Karpas-422 (cell line): ENCODE measurements at regions not wholly inside any gene's neighbourhood (a gene's known extent, or its start where the extent isn't known, plus 50 kb on each side); places are given as distances from the start of the nearest gene placed in this dataset.

Source experiments
- DNase-seq: peaks from one replicate; pipeline ENCODE4 v3.0.0-alpha.2; 2015
- H2AFZ ChIP-seq: fragments of 200-600 bp; sonication (generic); 2 replicates; pipeline ENCODE4 v1.6.1; 2014; ENCODE audit warnings: antibody characterized with exemption, low read length, mixed read lengths
- H3K27ac ChIP-seq: fragments of 200-600 bp; sonication (generic); 2 replicates; pipeline ENCODE4 v1.5.1; 2014; ENCODE audit warnings: mild to moderate bottlenecking, low read length, moderate library complexity
- H3K27me3 ChIP-seq: fragments of 200-600 bp; sonication (generic); 2 replicates; pipeline ENCODE4 v1.6.1; 2014; ENCODE audit warnings: low read length, mixed read lengths
- H3K36me3 ChIP-seq: fragments of 200-600 bp; sonication (generic); 2 replicates; pipeline ENCODE4 v1.6.1; 2014; ENCODE audit warnings: low read length, mixed read lengths; ENCODE audit not compliant: insufficient read depth
- H3K4me1 ChIP-seq: fragments of 200-600 bp; sonication (generic); 2 replicates; pipeline ENCODE4 v1.6.1; 2014; ENCODE audit warnings: mild to moderate bottlenecking, low read length, mixed read lengths
- H3K4me2 ChIP-seq: fragments of 200-600 bp; sonication (generic); 2 replicates; pipeline ENCODE4 v1.6.1; 2014; ENCODE audit warnings: low read length, low read depth, mild to moderate bottlenecking; ENCODE audit not compliant: poor library complexity, severe bottlenecking
- H3K4me3 ChIP-seq: fragments of 200-600 bp; sonication (generic); 2 replicates; pipeline ENCODE4 v1.5.1; 2014; ENCODE audit warnings: mild to moderate bottlenecking, antibody characterized with exemption, low read length, mixed read lengths
- H3K79me2 ChIP-seq: fragments of 200-600 bp; sonication (generic); 2 replicates; pipeline ENCODE4 v1.6.1; 2014; ENCODE audit warnings: mild to moderate bottlenecking, low read length, mixed read lengths
- H3K9ac ChIP-seq: fragments of 200-600 bp; sonication (generic); 2 replicates; pipeline ENCODE4 v1.6.0; 2014; ENCODE audit warnings: low read length
- H3K9me2 ChIP-seq: fragments of 200-600 bp; sonication (generic), shearing (Covaris generic); replicated peaks from 2 replicates; pipeline ENCODE4 v1.6.0; 2014; ENCODE audit warnings: mild to moderate bottlenecking, low read length, moderate library complexity; ENCODE audit not compliant: insufficient read depth
- H3K9me3 ChIP-seq: fragments of 300-700, 200-600 bp; sonication (generic); 2 replicates; pipeline ENCODE4 v1.6.1; 2014; ENCODE audit warnings: low read length, mixed read lengths
- H4K20me1 ChIP-seq: fragments of 200-600 bp; sonication (generic); 2 replicates; pipeline ENCODE4 v1.6.1; 2014; ENCODE audit warnings: mild to moderate bottlenecking, antibody characterized with exemption, low read length, low read depth; ENCODE audit not compliant: insufficient read depth

GRCh38 chr9:84554069-84554664 lies 115.4 kb upstream of the NTRK2 start:
- H3K27me3 ChIP-seq: no peaks in the 10 kb centered on the region
- no peak overlapping the region for H3K27ac ChIP-seq
- H3K79me2 ChIP-seq: no peaks in the 10 kb centered on the region
- no peak overlapping the region for H3K9ac ChIP-seq
- no peaks in the 10 kb centered on the region for H3K4me1 ChIP-seq
- no peaks in the 10 kb centered on the region for H3K36me3 ChIP-seq
- H3K9me3 ChIP-seq: no peaks in the 10 kb centered on the region
- H3K9me2 ChIP-seq: no peaks in the 10 kb centered on the region
- H2AFZ ChIP-seq: no peak overlapping the region
- H3K4me3 ChIP-seq: no peak overlapping the region
- no peak overlapping the region for H3K4me2 ChIP-seq
- no peaks in the 10 kb centered on the region for H4K20me1 ChIP-seq
- no peak for DNase-seq

DNA sequence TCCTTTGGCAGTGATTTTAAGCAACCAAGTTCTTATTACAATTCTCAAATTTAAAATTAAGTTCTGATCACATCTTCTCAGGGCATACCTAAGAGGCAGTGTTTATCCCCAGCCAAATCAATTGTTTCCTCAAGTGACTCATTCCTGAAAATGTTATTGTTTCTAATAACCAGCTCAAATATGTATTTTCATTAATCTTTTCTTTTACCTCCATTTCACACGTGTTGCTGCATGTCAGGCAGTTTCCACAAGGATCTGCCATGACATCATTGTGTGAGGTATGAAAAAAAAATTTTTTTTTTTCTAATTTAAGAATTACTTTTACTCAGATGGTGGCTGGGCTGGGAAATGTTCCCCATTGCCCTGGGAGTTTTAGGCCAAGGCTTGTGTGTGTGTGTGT lies 113.0 kb upstream of the NTRK2 start:
- H3K9me2 ChIP-seq: no peaks in the 10 kb centered on the region
- H4K20me1 ChIP-seq: no peaks in the 10 kb centered on the region
- no peak for DNase-seq
- no peaks in the 10 kb centered on the region for H3K36me3 ChIP-seq
- H3K4me1 ChIP-seq: no peaks in the 10 kb centered on the region
- no peak overlapping the region for H3K4me3 ChIP-seq
- no peak overlapping the region for H3K9ac ChIP-seq
- H3K79me2 ChIP-seq: no peaks in the 10 kb centered on the region
- H3K9me3 ChIP-seq: no peaks in the 10 kb centered on the region
- H3K27me3 ChIP-seq: no peaks in the 10 kb centered on the region
- H2AFZ ChIP-seq: no peak overlapping the region
- H3K4me2 ChIP-seq: no peak overlapping the region
- H3K27ac ChIP-seq: no peak overlapping the region

DNA sequence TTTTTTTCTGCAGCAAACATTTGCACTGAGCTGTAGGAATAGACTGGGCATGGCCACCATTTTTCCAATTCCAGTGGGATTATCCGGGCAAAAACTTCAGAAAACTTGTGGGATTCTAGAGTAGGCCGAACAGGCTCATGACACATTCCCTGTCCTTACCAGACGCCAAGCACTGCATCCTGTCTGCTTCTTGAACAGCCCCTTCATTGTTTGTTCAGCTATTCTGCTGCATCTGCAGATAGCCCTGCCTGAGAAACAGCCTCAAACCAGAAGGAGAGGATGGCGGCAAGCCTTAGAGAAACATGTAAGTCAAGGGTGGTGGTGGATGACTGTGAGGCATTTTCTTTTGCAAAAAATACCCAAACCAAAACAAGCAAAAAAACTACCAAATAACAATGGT lies 111.8 kb upstream of the NTRK2 start:
- Histone ChIP-seq H3K4me3 (no peak overlapping the region), H3K4me2 (no peak overlapping the region), H3K9ac (no peak overlapping the region), H3K36me3 (no peaks in the 10 kb centered on the region), H4K20me1 (no peaks in the 10 kb centered on the region), H2AFZ (no peak overlapping the region), H3K4me1 (no peaks in the 10 kb centered on the region), H3K9me3 (no peaks in the 10 kb centered on the region), H3K79me2 (no peaks in the 10 kb centered on the region), H3K9me2 (no peaks in the 10 kb centered on the region), H3K27me3 (no peaks in the 10 kb centered on the region), H3K27ac (no peak overlapping the region)
- no peak for DNase-seq

DNA sequence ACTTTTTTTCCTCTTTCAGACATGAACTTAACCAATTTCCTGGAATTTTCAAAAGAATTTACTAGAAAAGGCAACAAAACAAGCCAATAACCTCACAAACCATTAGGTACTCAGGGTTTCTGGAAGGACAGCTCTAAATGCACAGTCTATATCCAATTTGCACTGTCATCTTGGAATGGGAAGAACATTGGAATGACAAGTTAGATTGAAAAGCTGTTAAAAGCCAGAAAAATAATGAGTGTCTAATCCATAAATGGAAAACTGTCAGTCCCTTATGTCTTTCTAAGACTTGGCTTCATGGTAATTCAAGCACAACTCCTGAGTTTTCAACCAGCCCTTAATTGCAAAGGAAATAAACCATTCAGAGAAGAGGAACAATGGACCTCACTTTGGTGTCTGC lies 105.8 kb upstream of the NTRK2 start:
- Histone ChIP-seq H3K36me3 (no peaks in the 10 kb centered on the region), H2AFZ (no peak overlapping the region), H3K79me2 (no peaks in the 10 kb centered on the region), H3K4me3 (no peak overlapping the region), H3K27ac (no peak overlapping the region), H3K27me3 (no peaks in the 10 kb centered on the region), H3K9ac (no peak overlapping the region), H4K20me1 (no peaks in the 10 kb centered on the region), H3K9me3 (no peaks in the 10 kb centered on the region), H3K4me2 (no peak overlapping the region), H3K4me1 (no peaks in the 10 kb centered on the region), H3K9me2 (no peaks in the 10 kb centered on the region)
- no peak for DNase-seq

- Histone ChIP-seq H3K9me3 (no peaks in the 10 kb centered on the region), H4K20me1 (no peaks in the 10 kb centered on the region), H3K4me3 (no peak overlapping the region), H3K9ac (no peak overlapping the region), H2AFZ (no peak overlapping the region), H3K4me1 (no peaks in the 10 kb centered on the region), H3K79me2 (no peaks in the 10 kb centered on the region), H3K36me3 (no peaks in the 10 kb centered on the region), H3K27me3 (no peaks in the 10 kb centered on the region), H3K4me2 (no peak overlapping the region), H3K9me2 (no peaks in the 10 kb centered on the region), H3K27ac (no peak overlapping the region)
- DNase-seq: no peak
Observed at GRCh38 chr9:84567805-84568204, 101.7 kb upstream of the NTRK2 start.

DNA sequence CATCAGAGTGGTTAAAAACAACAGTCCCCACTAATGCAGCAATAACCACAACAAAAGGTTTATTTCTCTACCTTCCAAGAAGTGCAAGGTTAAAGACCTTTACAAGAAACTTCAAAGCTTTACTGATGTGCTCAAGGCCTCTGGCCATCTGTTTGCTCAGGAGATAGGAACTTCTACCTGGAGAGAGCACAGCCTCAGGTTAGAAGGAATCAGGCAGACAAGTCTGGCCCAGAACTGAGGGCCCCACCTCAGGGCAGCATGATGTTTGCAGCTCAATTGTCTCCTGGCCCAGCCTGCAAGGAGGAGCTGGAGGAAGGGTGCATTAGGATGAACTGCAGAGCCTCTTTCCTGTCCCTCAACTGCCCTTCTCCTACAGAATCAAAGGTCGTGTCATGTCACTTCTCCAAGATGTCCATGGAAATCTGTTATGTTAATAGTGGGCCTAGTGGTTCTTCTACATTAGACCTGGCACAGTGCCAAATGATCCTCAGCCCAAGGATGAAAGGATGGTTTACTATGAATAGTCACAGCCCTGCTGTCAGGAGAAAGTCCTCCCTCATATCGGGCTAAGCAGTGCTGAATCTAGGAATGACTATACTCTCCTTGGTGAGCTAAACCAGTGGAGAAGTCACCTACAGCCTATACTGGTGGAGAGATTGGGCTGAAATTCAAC lies 98.9 kb upstream of the NTRK2 start:
- H3K36me3 ChIP-seq: no peaks in the 10 kb centered on the region
- H3K9me3 ChIP-seq: no peaks in the 10 kb centered on the region
- no peaks in the 10 kb centered on the region for H3K79me2 ChIP-seq
- DNase-seq: no peak
- no peaks in the 10 kb centered on the region for H3K9me2 ChIP-seq
- H3K9ac ChIP-seq: no peak overlapping the region
- H3K4me2 ChIP-seq: no peak overlapping the region
- H3K27me3 ChIP-seq: no peaks in the 10 kb centered on the region
- no peak overlapping the region for H2AFZ ChIP-seq
- H4K20me1 ChIP-seq: no peaks in the 10 kb centered on the region
- H3K27ac ChIP-seq: no peak overlapping the region
- no peak overlapping the region for H3K4me3 ChIP-seq
- H3K4me1 ChIP-seq: no peaks in the 10 kb centered on the region

- H3K27ac ChIP-seq: no peak overlapping the region
- no peaks in the 10 kb centered on the region for H3K79me2 ChIP-seq
- no peaks in the 10 kb centered on the region for H4K20me1 ChIP-seq
- no peak overlapping the region for H2AFZ ChIP-seq
- H3K9ac ChIP-seq: no peak overlapping the region
- H3K9me3 ChIP-seq: no peaks in the 10 kb centered on the region
- no peaks in the 10 kb centered on the region for H3K36me3 ChIP-seq
- H3K4me3 ChIP-seq: no peak overlapping the region
- no peak overlapping the region for H3K4me2 ChIP-seq
- H3K4me1 ChIP-seq: no peaks in the 10 kb centered on the region
- H3K9me2 ChIP-seq: no peaks in the 10 kb centered on the region
- DNase-seq: no peak
- no peaks in the 10 kb centered on the region for H3K27me3 ChIP-seq
Observed at GRCh38 chr9:84573083-84573482, 96.4 kb upstream of the NTRK2 start.

- Histone ChIP-seq H3K9me2 (no peaks in the 10 kb centered on the region), H3K4me2 (no peak overlapping the region), H3K4me3 (no peak overlapping the region), H2AFZ (no peak overlapping the region), H3K4me1 (no peaks in the 10 kb centered on the region), H3K27me3 (no peaks in the 10 kb centered on the region), H3K9ac (no peak overlapping the region), H3K36me3 (no peaks in the 10 kb centered on the region), H3K9me3 (no peaks in the 10 kb centered on the region), H4K20me1 (no peaks in the 10 kb centered on the region), H3K79me2 (no peaks in the 10 kb centered on the region), H3K27ac (no peak overlapping the region)
- DNase-seq: no peak
Observed at GRCh38 chr9:84575705-84576104, 93.8 kb upstream of the NTRK2 start.
